SU-DHL-6 (cell line): ENCODE measurements at regions not wholly inside any gene's neighbourhood (a gene's known extent, or its start where the extent isn't known, plus 50 kb on each side); places are given as distances from the start of the nearest gene placed in this dataset.
"Not testable (repeated sequence)": the region's sequence is repeated elsewhere in the genome, so short reads cannot be mapped to it uniquely, and the experiment has no call there.

Source experiments
- H2AFZ ChIP-seq: fragments of 200-600 bp; sonication (generic); 2 replicates; pipeline ENCODE4 v1.6.1; 2014; ENCODE audit warnings: low read depth, mild to moderate bottlenecking, moderate library complexity, mixed read lengths, antibody characterized with exemption, low read length; ENCODE audit not compliant: severe bottlenecking
- H3F3A ChIP-seq: fragments of 200-600 bp; shearing (Covaris generic); 2 replicates; pipeline ENCODE4 v1.6.0; 2016; ENCODE audit warnings: antibody characterized with exemption, mild to moderate bottlenecking; ENCODE audit not compliant: insufficient read depth
- H3K27ac ChIP-seq: fragments of 200-600 bp; sonication (generic); 2 replicates; pipeline ENCODE4 v1.5.1; 2016; ENCODE audit warnings: low read depth, mild to moderate bottlenecking, low read length, moderate library complexity, mixed read lengths
- H3K27me3 ChIP-seq: fragments of 200-600 bp; sonication (generic), shearing (Covaris generic); 2 replicates; pipeline ENCODE4 v1.6.0; 2014; ENCODE audit warnings: mild to moderate bottlenecking, low read length
- H3K36me3 ChIP-seq: fragments of 200-600 bp; sonication (generic); 2 replicates; pipeline ENCODE4 v1.6.1; 2014; ENCODE audit warnings: mild to moderate bottlenecking, low read length, mixed read lengths
- H3K4me2 ChIP-seq: fragments of 300-600, 200-600 bp; shearing (Covaris generic), sonication (generic); 2 replicates; pipeline ENCODE4 v1.6.0; 2014; ENCODE audit warnings: low read length, low read depth, mild to moderate bottlenecking; ENCODE audit not compliant: poor library complexity, severe bottlenecking
- H3K4me3 ChIP-seq: fragments of 200-600 bp; sonication (generic); 2 replicates; pipeline ENCODE4 v1.5.1; 2014; ENCODE audit warnings: antibody characterized with exemption, low read length, mild to moderate bottlenecking, mixed read lengths; ENCODE audit not compliant: insufficient read depth, poor library complexity, severe bottlenecking
- H3K79me2 ChIP-seq: fragments of 200-600 bp; sonication (generic); 2 replicates; pipeline ENCODE4 v1.6.1; 2014; ENCODE audit warnings: mild to moderate bottlenecking, low read length, moderate library complexity; ENCODE audit not compliant: insufficient read depth
- H3K9ac ChIP-seq: fragments of 200-600 bp; sonication (generic); 2 replicates; pipeline ENCODE4 v1.7.0; 2014; ENCODE audit warnings: mild to moderate bottlenecking, low read length
- H3K9me2 ChIP-seq: fragments of 200-600 bp; sonication (generic); replicated peaks from 2 replicates; pipeline ENCODE4 v1.6.1; 2014; ENCODE audit warnings: low read length; ENCODE audit not compliant: insufficient read depth
- H3K9me3 ChIP-seq: fragments of 200-600 bp; sonication (generic); 2 replicates; pipeline ENCODE4 v1.6.1; 2014; ENCODE audit warnings: low read length, mixed read lengths; ENCODE audit not compliant: insufficient read depth
- H4K20me1 ChIP-seq: fragments of 200-600 bp; sonication (generic); 2 replicates; pipeline ENCODE4 v1.6.1; 2014; ENCODE audit warnings: low read depth, mild to moderate bottlenecking, antibody characterized with exemption, low read length, moderate library complexity, mixed read lengths
- CTCF ChIP-seq: fragments of 200-600 bp; sonication (generic); IDR thresholded peaks from one replicate; pipeline ENCODE4 v1.5.1; 2017; ENCODE audit warnings: antibody characterized with exemption, mild to moderate bottlenecking, low read length, moderate library complexity; ENCODE audit not compliant: insufficient read depth, poor library complexity, severe bottlenecking
- EZH2phosphoT487 ChIP-seq: fragments of 200-600 bp; sonication (generic), shearing (Covaris generic); conservative IDR thresholded peaks from 2 replicates; pipeline ENCODE4 v1.6.1; 2018; ENCODE audit warnings: mild to moderate bottlenecking, antibody characterized with exemption, low read length, moderate library complexity, mixed read lengths

- Histone ChIP-seq H2AFZ (no peak overlapping the region), H3K4me3 (no peak overlapping the region), H3K27me3 (no peaks in the 10 kb centered on the region), H3F3A (no peaks in the 10 kb centered on the region), H3K9me3 (no peaks in the 10 kb centered on the region), H3K9me2 (no peaks in the 10 kb centered on the region), H3K9ac (no peak overlapping the region), H3K36me3 (no peaks in the 10 kb centered on the region), H4K20me1 (no peaks in the 10 kb centered on the region), H3K27ac (no peak overlapping the region), H3K4me2 (no peak overlapping the region), H3K79me2 (no peaks in the 10 kb centered on the region)
- TF ChIP-seq CTCF (no peak), EZH2phosphoT487 (no peak)
Observed at GRCh38 chr14:86777963-86778602, 1214.9 kb downstream of the GALC start.

- not testable (repeated sequence) for H3K36me3 ChIP-seq, H2AFZ ChIP-seq, H3K4me2 ChIP-seq, H3F3A ChIP-seq, H4K20me1 ChIP-seq, H3K9ac ChIP-seq, H3K4me3 ChIP-seq, H3K27ac ChIP-seq, H3K79me2 ChIP-seq, H3K27me3 ChIP-seq, H3K9me3 ChIP-seq, H3K9me2 ChIP-seq
Observed at GRCh38 chr14:86775896-86776295, 1217.1 kb downstream of the GALC start.

GRCh38 chr14:86774916-86775315 is 1218.1 kb downstream of the GALC start:
- no peak overlapping the region for H2AFZ ChIP-seq
- no peaks in the 10 kb centered on the region for H3K36me3 ChIP-seq
- no peaks in the 10 kb centered on the region for H3K27me3 ChIP-seq
- TF ChIP-seq EZH2phosphoT487 (no peak), CTCF (no peak)
- H3K27ac ChIP-seq, result no peak overlapping the region
- no peaks in the 10 kb centered on the region for H3F3A ChIP-seq
- H3K4me3 ChIP-seq, result no peak overlapping the region
- H3K9me2 ChIP-seq, result no peaks in the 10 kb centered on the region
- no peaks in the 10 kb centered on the region for H3K9me3 ChIP-seq
- no peak overlapping the region for H3K9ac ChIP-seq
- no peak overlapping the region for H3K4me2 ChIP-seq
- H4K20me1 ChIP-seq, result no peaks in the 10 kb centered on the region
- H3K79me2 ChIP-seq, result no peaks in the 10 kb centered on the region

GRCh38 chr14:86772075-86772474 is 1220.9 kb downstream of the GALC start:
- H3K9me2 ChIP-seq, result no peaks in the 10 kb centered on the region
- H4K20me1 ChIP-seq, result no peaks in the 10 kb centered on the region
- no peak overlapping the region for H3K9ac ChIP-seq
- no peak overlapping the region for H3K4me2 ChIP-seq
- no peak overlapping the region for H3K27ac ChIP-seq
- H3F3A ChIP-seq, result no peaks in the 10 kb centered on the region
- H2AFZ ChIP-seq, result no peak overlapping the region
- TF ChIP-seq EZH2phosphoT487, result no peak
- no peak for TF ChIP-seq CTCF
- no peaks in the 10 kb centered on the region for H3K9me3 ChIP-seq
- H3K36me3 ChIP-seq, result no peaks in the 10 kb centered on the region
- H3K4me3 ChIP-seq, result no peak overlapping the region
- H3K79me2 ChIP-seq, result no peaks in the 10 kb centered on the region
- no peaks in the 10 kb centered on the region for H3K27me3 ChIP-seq
